ENCODE measurements at regions not wholly inside any gene's neighbourhood (a gene's known extent, or its start where the extent isn't known, plus 50 kb on each side); places are given as distances from the start of the nearest gene placed in this dataset. TPM values are rescaled to one million over a fixed set of nuclear protein-coding genes. Genes with fewer than 3 reads are reported as not detected.

DNA sequence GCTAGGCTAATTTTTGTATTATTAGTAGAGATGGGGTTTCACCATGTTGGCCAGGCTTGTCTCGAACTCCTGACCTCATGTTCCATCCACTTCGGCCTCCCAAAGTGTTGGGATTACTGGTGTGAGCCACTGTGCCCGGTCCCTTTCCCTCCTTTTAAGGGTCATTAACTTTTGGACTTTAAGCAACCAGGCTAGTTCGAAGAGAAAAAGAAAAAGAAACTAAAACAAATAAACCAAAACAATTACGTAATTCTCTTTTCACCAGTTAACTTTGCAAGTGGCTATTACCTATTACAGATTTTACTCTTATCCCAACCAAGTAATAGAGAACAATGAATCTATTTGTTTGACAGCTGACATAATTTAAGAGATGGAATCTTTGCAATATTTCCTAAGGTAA, 72.8 kb upstream of the SEMA3C start:
- no peaks in the 10 kb centered on the region for H3K27me3 ChIP-seq (ENCODE audit: control insufficient read depth, insufficient read depth, low read length)
- no peak overlapping the region for H3K4me3 ChIP-seq (ENCODE audit: low read depth, low read length)
- no peaks in the 10 kb centered on the region for H3K4me1 ChIP-seq (ENCODE audit: control insufficient read depth, insufficient read depth, low read length)
- H3K9me3 ChIP-seq (ENCODE audit: control insufficient read depth, insufficient read depth, low read length), result no peaks in the 10 kb centered on the region
- WGBS (ENCODE audit: insufficient coverage), result 83% methylated on average over 1 of the region's 5 CpGs
- DNase-seq (ENCODE audit: low read depth in 4 of 6, low spot score in 6 of 6), result no peak
- H3K27ac ChIP-seq (ENCODE audit: low read depth, low read length), result no peak overlapping the region
- no peaks in the 10 kb centered on the region for H3K36me3 ChIP-seq (ENCODE audit: control insufficient read depth, insufficient read depth, low read length)

DNA sequence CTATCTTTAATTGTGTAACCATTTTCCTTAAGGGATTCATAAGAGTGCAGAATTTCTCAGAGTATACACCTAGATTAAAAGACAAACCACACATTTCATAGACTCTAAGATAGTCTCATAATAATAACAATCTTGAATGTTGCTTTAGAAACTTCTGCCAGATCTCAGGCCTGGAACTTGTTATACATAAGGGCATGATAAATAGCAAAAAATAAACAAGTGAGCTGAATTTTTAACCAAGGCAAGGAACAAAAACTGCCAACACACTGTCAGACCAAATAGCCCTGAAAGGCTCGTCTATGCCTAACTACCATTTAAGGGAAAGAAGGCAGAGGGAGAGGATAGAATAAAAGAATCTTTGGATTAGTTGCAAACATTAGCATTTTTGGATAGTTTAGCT, 65.8 kb upstream of the SEMA3C start:
- Histone ChIP-seq H3K27me3 (ENCODE audit: control insufficient read depth, insufficient read depth, low read length) (no peaks in the 10 kb centered on the region), H3K27ac (ENCODE audit: low read depth, low read length) (no peak overlapping the region), H3K4me3 (ENCODE audit: low read depth, low read length) (no peak overlapping the region), H3K36me3 (ENCODE audit: control insufficient read depth, insufficient read depth, low read length) (no peaks in the 10 kb centered on the region), H3K9me3 (ENCODE audit: control insufficient read depth, insufficient read depth, low read length) (no peaks in the 10 kb centered on the region), H3K4me1 (ENCODE audit: control insufficient read depth, insufficient read depth, low read length) (no peaks in the 10 kb centered on the region)
- no CpG with 5 or more reads among the region's 1 CpG for WGBS (ENCODE audit: insufficient coverage)
- DNase-seq (ENCODE audit: low read depth in 4 of 6, low spot score in 6 of 6), result peak in 1 of 6 donors; percentile 8

- H3K4me1 ChIP-seq (ENCODE audit: control insufficient read depth, insufficient read depth, low read length), result no peaks in the 10 kb centered on the region
- no peaks in the 10 kb centered on the region for H3K36me3 ChIP-seq (ENCODE audit: control insufficient read depth, insufficient read depth, low read length)
- no peak for DNase-seq (ENCODE audit: low read depth in 4 of 6, low spot score in 6 of 6)
- WGBS (ENCODE audit: insufficient coverage), result 89% methylated on average over 1 of the region's 3 CpGs
- no peaks in the 10 kb centered on the region for H3K9me3 ChIP-seq (ENCODE audit: control insufficient read depth, insufficient read depth, low read length)
- H3K4me3 ChIP-seq (ENCODE audit: low read depth, low read length), result no peak overlapping the region
- H3K27me3 ChIP-seq (ENCODE audit: control insufficient read depth, insufficient read depth, low read length), result no peaks in the 10 kb centered on the region
- H3K27ac ChIP-seq (ENCODE audit: low read depth, low read length), result no peak overlapping the region
Observed at GRCh38 chr7:80981405-80981804, 62.6 kb upstream of the SEMA3C start.

- no peak overlapping the region for H3K4me3 ChIP-seq (ENCODE audit: low read depth, low read length)
- H3K27me3 ChIP-seq (ENCODE audit: control insufficient read depth, insufficient read depth, low read length), result no peaks in the 10 kb centered on the region
- DNase-seq (ENCODE audit: low read depth in 4 of 6, low spot score in 6 of 6), result no peak
- no peaks in the 10 kb centered on the region for H3K4me1 ChIP-seq (ENCODE audit: control insufficient read depth, insufficient read depth, low read length)
- H3K27ac ChIP-seq (ENCODE audit: low read depth, low read length), result no peak overlapping the region
- WGBS (ENCODE audit: insufficient coverage), result no CpG with 5 or more reads among the region's 1 CpG
- H3K36me3 ChIP-seq (ENCODE audit: control insufficient read depth, insufficient read depth, low read length), result no peaks in the 10 kb centered on the region
- no peaks in the 10 kb centered on the region for H3K9me3 ChIP-seq (ENCODE audit: control insufficient read depth, insufficient read depth, low read length)
Observed at GRCh38 chr7:80977751-80978150, 58.9 kb upstream of the SEMA3C start.

GRCh38 chr7:80974396-80975358, 55.8 kb upstream of the SEMA3C start:
- Histone ChIP-seq H3K4me1 (ENCODE audit: control insufficient read depth, insufficient read depth, low read length) (no peaks in the 10 kb centered on the region), H3K4me3 (ENCODE audit: low read depth, low read length) (no peak overlapping the region), H3K36me3 (ENCODE audit: control insufficient read depth, insufficient read depth, low read length) (no peaks in the 10 kb centered on the region), H3K9me3 (ENCODE audit: control insufficient read depth, insufficient read depth, low read length) (no peaks in the 10 kb centered on the region), H3K27me3 (ENCODE audit: control insufficient read depth, insufficient read depth, low read length) (no peaks in the 10 kb centered on the region), H3K27ac (ENCODE audit: low read depth, low read length) (no peak overlapping the region)
- 88% methylated on average over 16 of the region's 22 CpGs for WGBS (ENCODE audit: insufficient coverage)
- DNase-seq (ENCODE audit: low read depth in 4 of 6, low spot score in 6 of 6), result no peak

GRCh38 chr7:80971225-80971624, 52.4 kb upstream of the SEMA3C start:
- peak in 1 of 6 donors; percentile 54 for DNase-seq (ENCODE audit: low read depth in 4 of 6, low spot score in 6 of 6)
- Histone ChIP-seq H3K27me3 (ENCODE audit: control insufficient read depth, insufficient read depth, low read length) (no peaks in the 10 kb centered on the region), H3K27ac (ENCODE audit: low read depth, low read length) (no peak overlapping the region), H3K9me3 (ENCODE audit: control insufficient read depth, insufficient read depth, low read length) (no peaks in the 10 kb centered on the region), H3K4me1 (ENCODE audit: control insufficient read depth, insufficient read depth, low read length) (no peaks in the 10 kb centered on the region), H3K36me3 (ENCODE audit: control insufficient read depth, insufficient read depth, low read length) (no peaks in the 10 kb centered on the region), H3K4me3 (ENCODE audit: low read depth, low read length) (no peak overlapping the region)
- WGBS (ENCODE audit: insufficient coverage), result 72% methylated on average over 3 of the region's 6 CpGs

Small RNA genes in the stretch of these regions (small RNA-seq; reads per million reads assigned to genes)
- gene AC004866.1 (ENCODE audit: low replicate concordance), result not detected
